IPS DF 19.7 (cell line): ENCODE measurements at regions not wholly inside any gene's neighbourhood (a gene's known extent, or its start where the extent isn't known, plus 50 kb on each side); places are given as distances from the start of the nearest gene placed in this dataset.

Source experiments
- DNase-seq: peaks from one replicate; pipeline ENCODE4 v3.0.0-alpha.2; 2013; ENCODE audit warnings: low read depth, low spot score

DNA sequence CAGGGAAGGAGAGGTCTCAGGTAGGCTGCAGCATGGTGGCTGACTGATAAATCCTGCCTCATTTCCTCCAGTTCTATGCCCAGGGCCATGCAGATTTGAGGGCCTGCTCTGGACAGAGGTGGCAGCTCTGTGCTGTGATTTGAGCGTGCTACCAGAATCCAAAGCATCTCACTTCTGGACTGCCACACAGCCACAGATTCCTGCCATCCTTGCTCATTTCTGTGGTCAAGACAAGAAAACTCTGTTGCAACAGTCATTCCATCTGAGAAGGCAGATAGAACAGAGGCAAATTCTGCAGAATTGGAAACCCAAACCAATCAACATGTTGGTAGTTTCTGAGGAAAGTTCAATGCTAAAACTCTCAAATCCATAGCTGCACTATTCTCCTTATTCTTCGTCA, 102.8 kb upstream of the GALNT2 start:
- no peak for DNase-seq

DNA sequence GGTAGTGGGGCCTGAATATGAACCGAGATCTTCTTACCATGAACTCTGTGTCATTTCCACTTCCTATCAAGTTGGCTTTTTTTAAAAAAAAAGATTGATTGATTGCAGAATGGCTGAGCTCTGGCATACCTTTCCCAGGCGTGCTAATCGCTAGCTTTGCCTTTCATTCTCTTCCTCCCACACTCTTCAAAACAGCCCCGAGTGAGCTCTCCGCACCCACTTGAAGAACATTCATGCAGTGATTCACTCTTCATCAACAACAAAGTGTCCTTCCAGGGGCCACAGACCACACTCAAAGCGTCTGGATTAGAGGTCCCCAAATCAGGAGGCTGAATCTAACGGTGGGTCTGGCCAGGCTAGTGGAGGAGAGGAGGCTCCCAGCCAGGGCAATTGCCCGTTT, 96.3 kb upstream of the GALNT2 start:
- DNase-seq = no peak

DNA sequence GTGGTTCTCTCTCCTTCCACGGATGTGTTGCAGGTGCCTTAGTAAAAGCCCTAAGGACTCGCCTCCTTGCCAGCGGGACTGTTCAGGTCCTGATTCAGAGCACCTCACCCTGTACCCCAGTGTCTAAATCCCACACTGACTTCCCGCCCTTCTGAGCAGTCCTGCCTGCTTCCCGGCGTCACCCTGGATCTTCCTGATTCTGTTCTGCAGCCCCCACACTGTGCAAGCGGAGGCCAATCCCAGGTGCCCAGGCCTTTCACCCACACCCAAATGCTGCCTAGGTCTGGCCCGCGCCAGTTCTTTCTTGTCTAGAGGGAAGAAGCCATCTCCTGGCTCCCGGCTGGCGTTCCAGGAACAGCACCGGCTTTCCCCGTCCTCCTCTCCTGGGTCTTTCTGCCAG, 95.9 kb upstream of the GALNT2 start:
- no peak for DNase-seq

DNA sequence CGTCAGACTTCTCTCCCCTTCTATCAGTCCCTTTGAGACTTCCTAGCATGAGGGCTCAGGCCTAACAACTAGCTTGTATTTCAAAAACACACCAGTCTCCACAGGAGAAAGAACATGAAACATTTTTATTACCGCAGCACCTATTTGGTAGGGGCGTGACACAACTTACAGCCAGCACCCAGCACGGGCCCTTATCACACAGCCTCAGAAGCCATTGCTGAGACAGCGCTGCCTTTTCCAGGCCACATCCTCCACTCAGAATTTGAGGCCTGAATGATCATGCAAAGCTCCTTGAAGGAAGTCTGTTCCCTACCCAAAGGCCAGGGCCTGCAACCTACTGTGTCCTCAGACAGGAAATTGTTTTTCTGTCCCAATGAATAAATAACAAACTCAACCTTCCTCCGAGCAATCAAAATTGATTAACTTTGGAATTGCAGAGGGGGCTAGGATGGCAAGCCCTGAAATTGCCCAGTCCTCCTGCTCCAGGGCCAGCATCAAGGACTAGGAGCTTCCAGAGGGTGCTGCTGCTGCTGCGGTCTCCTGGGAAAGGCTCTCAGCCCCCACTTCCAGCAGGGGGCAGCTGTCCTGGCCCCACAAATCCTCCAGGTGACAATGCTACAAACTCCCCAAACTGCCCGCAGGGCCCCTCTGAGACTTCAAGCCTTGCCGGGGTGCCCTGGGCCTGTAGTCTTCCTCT, 94.3 kb upstream of the GALNT2 start:
- DNase-seq = peak; percentile 25

DNA sequence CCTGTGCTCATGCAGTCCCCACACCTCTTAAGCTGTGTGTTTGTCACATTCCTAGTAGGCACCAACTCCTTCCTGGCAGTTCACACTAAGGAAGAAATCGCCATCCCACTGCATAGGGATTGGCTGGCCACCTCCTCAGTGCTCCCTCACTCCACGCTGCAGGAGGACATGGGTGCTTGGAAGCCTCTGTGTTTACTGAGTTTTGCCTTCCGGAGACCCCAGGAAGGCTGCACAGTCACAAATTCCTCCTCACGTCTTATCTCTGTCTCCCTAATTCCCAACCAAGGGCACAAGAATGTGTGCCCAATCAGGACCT, 93.8 kb upstream of the GALNT2 start:
- no peak for DNase-seq

DNA sequence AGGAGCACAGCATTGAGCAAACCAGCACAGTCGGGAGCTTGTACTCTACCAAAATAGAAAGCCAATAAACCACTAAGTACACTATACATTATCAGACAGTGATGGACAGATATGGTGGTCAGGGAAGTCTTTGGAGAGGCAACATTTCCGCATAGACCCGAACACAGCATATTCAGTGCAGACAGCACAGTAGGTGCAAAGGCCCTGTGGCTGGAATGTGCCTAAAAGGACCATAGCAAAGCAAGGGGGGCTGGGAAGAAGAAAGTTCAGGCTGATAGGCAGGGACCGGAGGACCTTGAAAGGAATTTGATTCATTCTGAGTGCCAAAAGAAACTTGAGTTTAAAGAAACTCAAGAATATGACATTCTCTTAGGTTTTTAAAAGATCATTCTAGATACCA, 92.0 kb upstream of the GALNT2 start:
- DNase-seq = no peak

DNA sequence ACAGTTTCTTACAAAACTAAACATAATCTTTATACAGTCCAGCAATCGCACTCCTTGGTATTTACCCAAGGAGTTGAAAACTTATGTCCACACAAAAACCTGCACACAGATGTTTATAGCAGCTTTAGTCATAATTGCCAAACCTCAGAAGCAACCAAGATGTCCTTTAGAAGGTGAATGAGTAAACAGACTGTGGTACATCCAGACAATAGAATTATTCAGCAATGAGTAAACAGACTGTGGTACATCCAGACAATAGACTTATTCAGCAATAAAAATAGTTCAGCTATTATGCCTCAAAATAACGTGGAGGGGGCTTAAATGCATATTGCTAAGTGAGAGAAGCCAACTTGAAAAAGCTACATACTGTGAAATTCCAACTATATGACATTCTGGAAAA, 87.0 kb upstream of the GALNT2 start:
- DNase-seq = no peak

DNA sequence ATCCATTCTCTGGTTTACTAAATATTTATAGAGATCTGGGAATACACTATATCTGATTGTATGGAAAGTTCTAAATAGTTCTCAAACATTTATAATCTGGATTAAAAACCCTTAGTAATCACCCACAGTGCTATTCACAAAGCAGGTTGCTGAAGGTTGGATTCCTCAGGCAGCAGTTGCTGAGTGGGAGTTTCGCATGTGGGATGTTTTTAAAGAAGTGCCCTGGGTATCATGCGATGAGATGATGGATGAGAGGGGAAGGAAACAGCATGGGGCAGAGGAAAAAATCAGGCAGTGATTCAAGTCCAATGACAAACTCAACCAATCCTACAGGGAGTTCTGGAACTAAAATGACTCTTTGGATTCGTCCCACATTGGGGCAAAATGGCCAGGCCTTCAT, 85.3 kb upstream of the GALNT2 start:
- DNase-seq = no peak

DNA sequence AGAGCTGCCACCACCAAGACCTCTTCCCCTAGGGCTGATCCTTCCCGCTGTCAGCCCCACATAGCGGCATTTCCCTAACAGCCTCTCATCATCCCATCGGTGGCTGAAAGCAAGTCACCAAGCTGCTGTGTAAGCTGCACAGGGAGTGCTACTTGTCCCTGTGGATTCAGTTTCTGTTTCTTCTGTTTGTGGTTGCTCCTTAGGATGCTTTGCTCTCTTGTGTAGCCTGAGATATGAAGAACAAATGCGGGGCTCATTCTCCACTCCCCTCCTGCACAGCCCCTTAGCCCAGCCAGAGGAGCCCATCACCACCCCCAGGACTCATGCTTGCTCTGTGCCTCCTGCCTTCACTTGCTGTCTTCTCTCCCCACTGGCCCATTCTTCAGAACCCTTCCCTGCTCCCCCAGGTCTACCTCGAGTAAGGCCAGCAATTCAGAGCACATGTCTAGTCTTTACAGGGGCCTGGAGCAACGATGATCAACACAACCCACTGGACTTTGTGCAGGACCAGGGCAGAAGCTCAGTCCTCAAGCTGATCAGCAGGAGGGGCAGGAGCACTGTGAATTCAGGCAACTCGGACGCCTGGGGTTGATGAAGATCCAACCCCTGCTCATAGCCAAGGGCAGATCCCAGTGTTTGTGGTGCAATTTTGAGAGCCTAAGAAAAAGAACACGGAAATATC, 82.6 kb upstream of the GALNT2 start:
- DNase-seq = no peak

DNA sequence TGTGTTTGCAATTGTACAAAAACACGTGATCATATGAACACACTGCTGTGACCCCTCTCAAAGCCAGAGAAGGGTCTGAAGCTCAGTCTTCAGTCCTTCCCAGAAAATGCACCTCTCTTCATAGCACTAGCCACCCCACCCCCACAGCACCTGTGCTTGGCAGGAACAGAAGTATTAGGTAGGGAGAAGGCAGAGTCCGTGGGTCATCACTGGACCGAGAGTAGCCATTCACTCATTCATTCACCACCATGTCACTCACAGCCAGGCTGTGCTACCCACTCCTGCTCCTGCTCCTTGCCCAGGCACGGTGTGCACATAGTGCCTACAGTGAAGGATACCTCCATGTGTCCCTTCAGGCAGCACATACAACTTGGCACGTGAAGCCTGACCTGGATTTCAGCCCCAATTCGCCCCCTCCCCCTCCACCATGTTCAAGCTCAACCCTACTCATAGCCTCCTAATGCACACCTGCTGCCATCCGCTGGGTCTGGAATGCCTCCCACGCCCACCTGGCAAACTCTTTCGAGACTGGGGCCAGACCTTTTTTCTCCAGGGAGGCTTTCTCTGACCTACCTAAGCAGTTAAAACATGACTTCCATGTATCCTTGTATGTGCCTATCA, 81.9 kb upstream of the GALNT2 start:
- DNase-seq = no peak

DNA sequence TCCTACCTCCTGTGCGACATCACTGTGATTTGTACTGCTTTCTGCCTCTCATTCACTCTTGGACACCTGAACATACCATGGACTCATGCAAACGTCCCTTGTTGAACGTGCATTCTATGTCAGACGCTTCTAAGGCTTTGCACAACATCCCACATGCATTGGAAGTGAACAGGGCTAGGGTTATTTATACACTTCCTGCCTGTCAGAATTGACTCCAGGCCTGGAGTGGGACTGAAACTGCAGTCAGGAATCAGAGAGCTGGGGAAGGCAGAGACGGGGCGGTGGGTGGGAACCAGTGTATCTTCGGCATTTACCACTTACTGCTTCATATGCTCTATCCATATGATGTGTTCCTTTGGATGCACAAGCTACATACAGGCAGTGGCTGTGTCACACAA, 81.4 kb upstream of the GALNT2 start:
- DNase-seq = no peak

DNA sequence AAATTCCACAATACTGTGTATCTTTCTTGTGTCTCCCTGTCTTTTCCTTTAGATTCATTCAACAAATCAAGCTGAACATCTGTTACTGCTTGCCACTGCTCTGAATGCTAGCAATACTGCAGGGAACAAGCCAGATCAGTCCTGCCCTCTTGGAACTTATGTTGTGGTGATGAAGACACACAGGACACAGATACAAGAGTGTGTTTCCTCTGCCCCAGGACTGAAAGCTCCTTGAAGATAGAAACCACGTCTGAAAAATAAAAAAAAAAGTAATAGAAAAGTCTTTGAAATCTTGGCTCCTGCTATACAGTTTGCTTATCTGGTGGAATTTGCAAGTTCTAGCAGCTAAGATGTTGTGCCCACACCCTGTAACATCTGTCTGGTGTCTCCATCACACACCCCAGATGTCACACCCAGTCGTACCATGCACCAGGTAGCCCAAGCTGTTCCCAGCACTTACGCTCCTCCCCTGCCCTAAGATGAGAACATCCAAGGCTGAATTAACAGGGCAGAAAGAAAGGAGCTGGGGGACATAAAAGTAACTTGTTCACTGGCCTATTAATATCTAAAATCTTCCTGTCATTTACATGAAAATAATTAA, 80.2 kb upstream of the GALNT2 start:
- no peak for DNase-seq

DNA sequence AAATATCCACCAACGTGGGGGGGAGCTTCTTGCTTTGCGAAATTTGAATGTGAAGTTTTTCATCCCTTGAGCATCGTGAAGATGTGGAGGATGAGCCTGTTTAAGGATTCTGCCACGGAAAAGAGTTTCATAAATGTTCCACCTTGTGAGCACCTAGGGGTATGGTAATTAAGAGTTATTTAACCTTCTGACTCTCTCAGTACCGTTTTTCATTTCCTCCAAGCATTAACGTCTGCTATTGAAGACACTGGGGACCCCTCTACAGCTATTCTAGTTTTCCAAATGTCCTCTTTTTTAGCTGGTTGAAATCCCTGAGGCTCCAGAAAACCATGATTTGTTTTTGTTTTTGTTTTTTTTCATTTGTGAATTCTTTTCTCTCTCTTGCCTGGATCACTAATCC, 79.1 kb upstream of the GALNT2 start:
- DNase-seq = no peak

DNA sequence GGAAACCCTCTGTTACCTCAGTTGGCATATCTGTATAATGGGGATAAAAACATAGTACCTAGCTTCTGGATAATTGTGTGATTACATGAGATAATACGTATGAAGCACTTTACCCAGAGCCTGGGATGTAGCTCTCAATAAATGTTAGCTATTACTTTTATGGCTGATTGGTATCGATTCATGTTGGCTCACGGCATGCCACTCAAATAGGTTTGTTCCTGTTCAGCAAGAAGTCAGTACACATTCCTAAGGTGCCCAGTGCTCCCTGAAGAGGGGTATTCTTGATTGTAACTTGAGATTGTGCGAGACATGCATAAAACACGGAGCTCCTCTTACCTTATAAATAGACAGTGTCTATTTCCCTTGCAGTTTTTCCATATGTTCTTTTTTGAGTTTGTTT, 78.5 kb upstream of the GALNT2 start:
- DNase-seq = no peak

DNA sequence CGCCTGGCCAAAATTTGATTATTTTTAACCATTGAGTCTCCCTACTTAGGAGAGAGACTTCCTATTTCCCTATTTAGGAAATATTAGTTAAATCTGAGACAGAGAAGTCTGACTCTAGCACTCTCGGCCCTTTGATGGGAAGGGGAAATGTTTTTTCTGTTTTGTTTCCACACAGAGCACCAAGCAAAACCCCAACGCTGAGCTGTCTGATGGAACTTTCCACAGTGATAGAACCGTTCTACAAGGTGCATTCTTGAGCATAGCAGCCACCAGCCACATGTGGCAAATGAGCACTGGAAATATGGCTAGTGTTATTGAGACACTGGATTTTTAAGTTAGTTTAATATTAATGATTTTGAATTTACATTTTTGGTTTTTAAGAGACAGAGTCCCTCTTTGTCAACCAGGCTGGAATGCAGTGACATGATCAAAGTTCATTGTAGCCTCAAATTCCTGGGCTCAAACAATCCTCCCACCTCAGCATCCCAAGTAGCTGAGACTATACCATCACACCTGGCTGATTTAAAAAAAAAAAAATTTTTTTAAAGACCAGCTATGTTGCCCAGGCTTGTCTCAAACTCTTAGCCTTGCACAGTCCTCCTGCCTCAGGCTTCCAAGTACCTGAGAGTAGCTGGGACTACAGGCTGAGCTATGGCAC, 77.3 kb upstream of the GALNT2 start:
- no peak for DNase-seq

DNA sequence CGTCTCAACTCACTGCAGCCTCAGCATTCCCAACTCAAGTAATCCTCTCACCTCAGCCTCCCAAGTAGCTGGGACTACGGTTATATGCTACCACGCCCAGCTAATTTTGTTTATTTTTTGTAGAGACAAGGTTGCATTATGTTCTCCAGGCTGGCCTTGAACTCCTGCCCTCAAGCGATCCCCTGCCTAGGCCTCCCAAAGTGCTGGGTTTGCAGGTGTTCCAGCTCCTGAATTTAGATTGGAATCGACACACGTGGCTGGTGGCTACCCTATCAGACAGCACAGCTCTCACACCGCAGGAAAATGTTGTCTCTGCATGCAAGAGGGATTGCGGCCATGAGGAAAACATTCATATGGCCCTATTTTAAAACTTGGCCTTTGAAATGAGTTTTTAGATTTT, 76.7 kb upstream of the GALNT2 start:
- no peak for DNase-seq

DNA sequence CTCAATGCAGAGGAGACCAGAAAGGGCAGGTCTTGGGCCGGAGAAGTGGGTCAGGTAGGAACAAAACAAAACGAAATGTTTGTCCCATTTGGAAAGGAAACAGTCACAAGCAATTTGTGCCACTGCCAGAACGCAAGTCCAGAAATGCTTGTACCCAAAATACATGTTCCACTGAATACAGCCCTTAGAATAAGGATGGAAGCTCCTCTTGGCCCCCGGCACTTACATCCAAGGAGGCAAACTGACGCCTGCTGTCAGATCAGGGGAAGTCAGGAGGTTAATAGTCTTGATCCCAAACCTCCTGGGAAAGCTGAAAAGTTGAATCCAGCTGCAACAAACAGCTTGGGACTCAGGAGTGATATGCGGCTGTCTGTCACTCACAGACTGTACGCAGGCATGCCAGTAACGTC, 75.9 kb upstream of the GALNT2 start:
- DNase-seq = no peak

DNA sequence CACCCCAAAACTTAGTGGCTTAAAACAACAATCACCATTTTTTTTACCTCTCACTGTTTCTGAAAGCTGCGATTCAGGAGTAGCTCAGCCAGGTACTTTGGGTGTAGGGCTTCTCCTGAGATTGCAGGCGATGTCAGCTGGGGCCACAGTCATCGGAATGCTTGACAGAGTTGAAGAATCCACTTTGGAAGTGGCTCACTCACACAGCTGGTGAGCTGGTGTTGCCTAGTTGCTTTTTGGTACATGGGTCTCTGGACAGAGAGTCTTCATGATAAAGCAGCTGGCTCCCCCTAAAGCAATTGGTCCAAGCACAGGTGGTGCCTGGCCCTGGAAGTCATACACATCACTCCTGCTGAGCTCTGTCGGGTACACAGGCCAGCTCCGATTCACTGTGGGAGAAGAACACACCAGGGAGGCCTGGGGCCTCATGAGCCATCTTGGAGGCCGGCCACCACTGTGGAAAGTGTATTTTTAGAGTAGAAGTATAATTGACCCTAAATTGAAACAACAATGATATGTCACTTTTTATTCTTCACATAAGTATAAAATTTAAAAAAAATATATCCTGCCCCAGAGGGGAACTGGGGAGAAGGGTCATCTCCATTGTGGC, 75.2 kb upstream of the GALNT2 start:
- no peak for DNase-seq

DNA sequence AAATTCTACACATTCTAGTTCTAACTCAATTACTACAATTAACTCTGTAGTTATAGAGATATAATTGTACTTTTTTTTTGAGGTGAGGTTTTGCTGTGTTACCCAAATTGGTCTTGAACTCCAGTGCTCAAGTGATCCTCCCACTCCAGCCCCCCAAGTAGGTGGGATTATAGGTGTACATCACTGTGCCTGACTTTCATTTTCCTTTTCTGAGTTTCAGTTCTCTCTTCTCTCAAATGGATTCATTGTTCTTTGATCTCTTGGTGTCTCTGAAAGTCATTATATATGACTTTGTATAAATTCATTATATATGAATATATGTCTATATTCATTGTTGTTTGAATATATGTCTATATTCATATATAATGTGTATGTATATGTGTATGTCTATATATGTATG, 74.0 kb upstream of the GALNT2 start:
- DNase-seq = no peak

DNA sequence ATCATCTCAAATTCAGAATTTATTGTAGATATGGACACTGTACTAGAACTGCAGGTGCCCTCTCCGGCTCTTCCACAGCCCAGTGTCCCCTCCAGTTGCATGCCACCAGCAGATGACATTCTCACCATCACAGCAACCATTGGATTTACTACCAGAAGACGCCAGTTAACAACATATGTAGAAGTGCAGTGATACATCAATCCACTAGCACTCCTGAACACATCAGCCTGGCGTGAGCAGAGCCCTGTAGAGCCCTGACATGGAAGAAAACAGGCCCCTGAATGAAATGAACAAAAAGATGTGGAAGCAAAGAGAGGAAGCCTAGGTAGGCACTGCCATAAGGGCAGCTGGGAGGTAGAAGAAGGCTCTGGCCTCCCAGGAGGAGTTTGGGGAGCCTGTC, 73.1 kb upstream of the GALNT2 start:
- DNase-seq = no peak

DNA sequence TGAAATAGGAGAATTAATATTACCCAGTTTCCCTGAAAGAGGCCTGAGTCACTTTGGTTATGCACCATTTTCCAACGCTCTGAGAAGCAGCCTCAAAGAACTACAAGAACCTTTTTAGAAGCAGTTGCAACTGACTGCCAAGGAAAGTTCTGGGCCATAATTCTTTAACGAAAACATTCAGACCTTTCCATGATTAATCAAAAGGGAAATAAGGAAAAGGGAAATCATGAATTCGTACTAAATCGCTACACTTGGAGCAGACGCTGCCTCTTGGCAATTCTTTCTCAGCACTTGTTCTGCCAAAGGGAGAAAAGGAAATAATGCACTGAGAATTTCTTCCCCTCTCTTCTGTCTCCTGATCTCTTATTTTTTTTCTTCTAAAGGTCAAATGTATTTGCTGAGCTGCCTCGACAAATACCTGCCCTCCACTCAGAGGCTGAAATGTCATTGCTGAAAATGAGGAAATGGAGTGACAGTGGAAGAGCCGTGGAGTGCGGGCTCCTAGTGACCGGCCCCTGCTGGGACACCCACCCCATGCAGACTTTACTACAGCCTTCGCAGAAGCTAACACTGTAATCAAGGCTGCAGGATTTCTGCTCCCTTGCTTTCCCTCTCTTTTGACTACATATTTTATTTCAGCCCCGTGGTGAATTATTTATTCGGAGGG, 67.9 kb upstream of the GALNT2 start:
- DNase-seq = no peak
